ENCODE measurements at regions not wholly inside any gene's neighbourhood (a gene's known extent, or its start where the extent isn't known, plus 50 kb on each side); places are given as distances from the start of the nearest gene placed in this dataset.

DNA sequence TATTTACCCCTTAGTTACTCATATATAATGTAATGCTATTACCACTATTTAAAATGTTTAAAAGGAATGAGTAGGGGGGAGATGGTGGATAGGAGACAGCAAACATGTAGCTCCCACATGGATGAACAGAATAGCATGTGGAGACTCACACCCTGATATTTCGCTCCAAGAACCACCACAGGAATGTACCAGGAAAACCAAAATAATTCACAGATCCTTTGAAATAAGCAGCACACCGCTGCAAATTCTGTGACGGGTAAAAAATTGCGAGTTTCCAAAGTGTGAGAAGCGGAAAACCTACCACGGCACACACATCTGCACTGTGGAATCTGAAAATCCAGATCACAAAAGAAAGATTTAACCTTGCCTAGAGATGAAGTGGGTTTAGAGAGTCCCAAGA lies 428.2 kb downstream of the TLL1 start:
- Histone ChIP-seq H2BK5ac (ENCODE audit: low read depth, low read length, poor library complexity, severe bottlenecking) (no peak overlapping the region), H3K14ac (ENCODE audit: low read length in 2 of 2) (no peak overlapping the region), H3K23ac (ENCODE audit: low read length in 2 of 2) (no peak overlapping the region), H3K4me2 (ENCODE audit: low read length, poor library complexity, severe bottlenecking) (no peak overlapping the region), H3K36me3 (ENCODE audit: control insufficient read depth in 1 of 2, insufficient read depth in 2 of 2, low read depth in 1 of 2, low read length in 2 of 2) (no peaks in the 10 kb centered on the region), H2AK5ac (ENCODE audit: low read length, severe bottlenecking) (no peak overlapping the region), H3K9me3 (ENCODE audit: control insufficient read depth, low read length) (peaks cover 5% of the 10 kb centered on the region), H2BK120ac (ENCODE audit: low read depth, low read length) (no peak overlapping the region), H3K27ac (ENCODE audit: low read length, poor library complexity, severe bottlenecking) (peak overlapping the region; percentile 40), H3K79me1 (replicated peaks; ENCODE audit: low read length, poor library complexity, severe bottlenecking) (no peaks in the 10 kb centered on the region), H2AFZ (ENCODE audit: low read depth, low read length) (no peak overlapping the region), H3K27me3 (ENCODE audit: control insufficient read depth in 1 of 2, insufficient read depth in 1 of 2, low read length in 2 of 2) (no peaks in the 10 kb centered on the region), H3K4me1 (ENCODE audit: control insufficient read depth, insufficient read depth, low read depth, low read length) (peaks cover 3% of the 10 kb centered on the region), H4K8ac (ENCODE audit: low read length) (no peak overlapping the region), H4K91ac (ENCODE audit: low read length) (no peak overlapping the region), H3K4ac (ENCODE audit: low read depth in 1 of 2, low read length in 2 of 2) (no peak overlapping the region), H3K18ac (ENCODE audit: low read depth in 1 of 2, low read length in 2 of 2) (no peak overlapping the region), H3K4me3 (ENCODE audit: insufficient read depth in 1 of 2, low read depth in 1 of 2, low read length in 2 of 2) (no peak overlapping the region), H2BK12ac (ENCODE audit: low read length in 2 of 2) (no peak overlapping the region), H2BK15ac (ENCODE audit: low read depth, poor library complexity, severe bottlenecking) (no peak overlapping the region), H3K9ac (ENCODE audit: low read length) (no peak overlapping the region)
- DNase-seq, result no peak
- WGBS, result 86% methylated on average over 6 of the region's 6 CpGs

DNA sequence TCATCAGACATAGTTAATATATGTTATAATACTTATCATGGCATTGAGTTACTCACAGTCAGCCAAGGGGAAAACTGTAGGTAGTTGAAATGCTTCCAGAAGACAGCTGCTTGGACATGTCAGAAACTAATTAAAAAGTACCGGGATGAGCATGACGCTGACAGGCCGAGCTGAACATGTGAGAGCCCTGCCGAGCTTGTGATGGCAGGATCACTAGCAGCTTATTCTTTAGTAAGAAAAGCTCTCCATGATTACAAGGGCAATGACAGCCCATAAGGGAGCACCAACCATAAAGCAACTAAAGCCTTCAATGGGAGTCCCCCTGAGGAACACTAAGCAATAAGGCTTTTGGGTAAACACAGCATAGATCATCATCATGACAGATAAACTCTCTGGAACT lies 435.6 kb downstream of the TLL1 start:
- H3K4ac ChIP-seq (ENCODE audit: low read depth in 1 of 2, low read length in 2 of 2), result no peak overlapping the region
- H2AK5ac ChIP-seq (ENCODE audit: low read length, severe bottlenecking), result no peak overlapping the region
- no peak overlapping the region for H3K4me3 ChIP-seq (ENCODE audit: insufficient read depth in 1 of 2, low read depth in 1 of 2, low read length in 2 of 2)
- no peak overlapping the region for H2BK12ac ChIP-seq (ENCODE audit: low read length in 2 of 2)
- no peaks in the 10 kb centered on the region for H3K36me3 ChIP-seq (ENCODE audit: control insufficient read depth in 1 of 2, insufficient read depth in 2 of 2, low read depth in 1 of 2, low read length in 2 of 2)
- H3K9ac ChIP-seq (ENCODE audit: low read length), result no peak overlapping the region
- no peak overlapping the region for H3K23ac ChIP-seq (ENCODE audit: low read length in 2 of 2)
- 50% methylated on average over 4 of the region's 4 CpGs for WGBS
- H3K4me2 ChIP-seq (ENCODE audit: low read length, poor library complexity, severe bottlenecking), result no peak overlapping the region
- H3K27me3 ChIP-seq (ENCODE audit: control insufficient read depth in 1 of 2, insufficient read depth in 1 of 2, low read length in 2 of 2), result no peaks in the 10 kb centered on the region
- no peak overlapping the region for H3K18ac ChIP-seq (ENCODE audit: low read depth in 1 of 2, low read length in 2 of 2)
- H2BK15ac ChIP-seq (ENCODE audit: low read depth, poor library complexity, severe bottlenecking), result no peak overlapping the region
- no peak overlapping the region for H3K14ac ChIP-seq (ENCODE audit: low read length in 2 of 2)
- no peaks in the 10 kb centered on the region for H3K4me1 ChIP-seq (ENCODE audit: control insufficient read depth, insufficient read depth, low read depth, low read length)
- no peak overlapping the region for H4K8ac ChIP-seq (ENCODE audit: low read length)
- peak; percentile 5 for DNase-seq
- no peaks in the 10 kb centered on the region for H3K79me1 ChIP-seq (replicated peaks; ENCODE audit: low read length, poor library complexity, severe bottlenecking)
- H2BK5ac ChIP-seq (ENCODE audit: low read depth, low read length, poor library complexity, severe bottlenecking), result no peak overlapping the region
- no peak overlapping the region for H2BK120ac ChIP-seq (ENCODE audit: low read depth, low read length)
- no peak overlapping the region for H3K27ac ChIP-seq (ENCODE audit: low read length, poor library complexity, severe bottlenecking)
- no peak overlapping the region for H2AFZ ChIP-seq (ENCODE audit: low read depth, low read length)
- no peak overlapping the region for H4K91ac ChIP-seq (ENCODE audit: low read length)
- H3K9me3 ChIP-seq (ENCODE audit: control insufficient read depth, low read length), result no peaks in the 10 kb centered on the region

DNA sequence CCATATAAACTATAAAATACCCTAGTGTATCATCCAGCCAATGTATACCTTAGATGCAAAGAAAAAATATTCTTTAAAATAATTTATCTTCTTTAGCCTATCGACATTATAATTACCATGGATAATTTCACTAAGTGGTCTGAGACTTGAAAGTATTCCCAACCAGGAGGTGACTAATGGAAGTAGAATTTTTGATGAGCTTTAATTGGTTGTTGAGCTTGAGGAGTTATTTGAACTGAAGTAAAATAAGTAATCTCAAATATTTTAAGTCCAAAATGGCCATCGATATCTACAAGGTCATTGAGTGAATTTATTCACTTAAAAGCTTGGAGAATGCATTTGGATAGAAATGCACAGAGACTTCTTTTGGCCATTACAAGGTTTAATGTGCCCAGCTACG lies 436.2 kb downstream of the TLL1 start:
- Histone ChIP-seq H2AFZ (ENCODE audit: low read depth, low read length) (no peak overlapping the region), H3K27ac (ENCODE audit: low read length, poor library complexity, severe bottlenecking) (no peak overlapping the region), H2BK120ac (ENCODE audit: low read depth, low read length) (no peak overlapping the region), H2BK5ac (ENCODE audit: low read depth, low read length, poor library complexity, severe bottlenecking) (no peak overlapping the region), H3K14ac (ENCODE audit: low read length in 2 of 2) (no peak overlapping the region), H3K4me3 (ENCODE audit: insufficient read depth in 1 of 2, low read depth in 1 of 2, low read length in 2 of 2) (no peak overlapping the region), H3K79me1 (replicated peaks; ENCODE audit: low read length, poor library complexity, severe bottlenecking) (no peaks in the 10 kb centered on the region), H3K36me3 (ENCODE audit: control insufficient read depth in 1 of 2, insufficient read depth in 2 of 2, low read depth in 1 of 2, low read length in 2 of 2) (no peaks in the 10 kb centered on the region), H3K4ac (ENCODE audit: low read depth in 1 of 2, low read length in 2 of 2) (no peak overlapping the region), H3K9ac (ENCODE audit: low read length) (no peak overlapping the region), H3K9me3 (ENCODE audit: control insufficient read depth, low read length) (no peaks in the 10 kb centered on the region), H2BK12ac (ENCODE audit: low read length in 2 of 2) (no peak overlapping the region), H4K91ac (ENCODE audit: low read length) (no peak overlapping the region), H2BK15ac (ENCODE audit: low read depth, poor library complexity, severe bottlenecking) (no peak overlapping the region), H3K4me2 (ENCODE audit: low read length, poor library complexity, severe bottlenecking) (no peak overlapping the region), H3K4me1 (ENCODE audit: control insufficient read depth, insufficient read depth, low read depth, low read length) (no peaks in the 10 kb centered on the region), H3K23ac (ENCODE audit: low read length in 2 of 2) (no peak overlapping the region), H3K18ac (ENCODE audit: low read depth in 1 of 2, low read length in 2 of 2) (no peak overlapping the region), H3K27me3 (ENCODE audit: control insufficient read depth in 1 of 2, insufficient read depth in 1 of 2, low read length in 2 of 2) (no peaks in the 10 kb centered on the region), H2AK5ac (ENCODE audit: low read length, severe bottlenecking) (no peak overlapping the region), H4K8ac (ENCODE audit: low read length) (no peak overlapping the region)
- 65% methylated on average over 2 of the region's 3 CpGs for whole genome bisulfite sequencing
- DNase-seq, result no peak

DNA sequence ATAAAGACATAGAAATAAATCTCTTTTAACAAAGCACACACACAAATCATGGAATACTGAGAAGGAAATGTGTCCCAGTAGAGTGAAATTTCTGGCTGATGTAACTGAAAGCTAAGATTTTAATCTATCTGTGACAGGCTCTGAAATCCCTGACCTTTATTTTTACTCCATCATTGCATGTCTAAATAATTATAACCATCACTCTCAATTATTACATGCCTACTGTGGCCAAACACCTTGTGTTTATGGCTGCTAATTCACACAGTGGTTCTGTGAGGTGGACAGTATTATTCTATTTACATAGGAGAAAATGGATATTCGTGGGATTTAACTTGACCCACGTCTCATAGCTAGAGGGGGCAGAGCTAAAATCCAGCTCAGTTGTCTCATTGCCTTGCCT lies 438.1 kb downstream of the TLL1 start:
- no peak for DNase-seq
- Histone ChIP-seq H3K4me2 (ENCODE audit: low read length, poor library complexity, severe bottlenecking) (no peak overlapping the region), H3K18ac (ENCODE audit: low read depth in 1 of 2, low read length in 2 of 2) (no peak overlapping the region), H3K9ac (ENCODE audit: low read length) (no peak overlapping the region), H4K8ac (ENCODE audit: low read length) (no peak overlapping the region), H3K14ac (ENCODE audit: low read length in 2 of 2) (no peak overlapping the region), H3K4ac (ENCODE audit: low read depth in 1 of 2, low read length in 2 of 2) (no peak overlapping the region), H2BK5ac (ENCODE audit: low read depth, low read length, poor library complexity, severe bottlenecking) (no peak overlapping the region), H3K4me1 (ENCODE audit: control insufficient read depth, insufficient read depth, low read depth, low read length) (no peaks in the 10 kb centered on the region), H3K4me3 (ENCODE audit: insufficient read depth in 1 of 2, low read depth in 1 of 2, low read length in 2 of 2) (no peak overlapping the region), H3K23ac (ENCODE audit: low read length in 2 of 2) (no peak overlapping the region), H2AFZ (ENCODE audit: low read depth, low read length) (no peak overlapping the region), H3K27ac (ENCODE audit: low read length, poor library complexity, severe bottlenecking) (no peak overlapping the region), H3K79me1 (replicated peaks; ENCODE audit: low read length, poor library complexity, severe bottlenecking) (no peaks in the 10 kb centered on the region), H2AK5ac (ENCODE audit: low read length, severe bottlenecking) (no peak overlapping the region), H2BK15ac (ENCODE audit: low read depth, poor library complexity, severe bottlenecking) (no peak overlapping the region), H3K9me3 (ENCODE audit: control insufficient read depth, low read length) (no peaks in the 10 kb centered on the region), H2BK12ac (ENCODE audit: low read length in 2 of 2) (no peak overlapping the region), H4K91ac (ENCODE audit: low read length) (no peak overlapping the region), H2BK120ac (ENCODE audit: low read depth, low read length) (no peak overlapping the region), H3K36me3 (ENCODE audit: control insufficient read depth in 1 of 2, insufficient read depth in 2 of 2, low read depth in 1 of 2, low read length in 2 of 2) (no peaks in the 10 kb centered on the region), H3K27me3 (ENCODE audit: control insufficient read depth in 1 of 2, insufficient read depth in 1 of 2, low read length in 2 of 2) (no peaks in the 10 kb centered on the region)
- WGBS, result 69% methylated on average over 2 of the region's 2 CpGs
